Ecto neural progenitor cell (in vitro differentiated cells): ENCODE measurements at regions not wholly inside any gene's neighbourhood (a gene's known extent, or its start where the extent isn't known, plus 50 kb on each side); places are given as distances from the start of the nearest gene placed in this dataset.

Experiments
- DNase-seq: peaks from one replicate; pipeline ENCODE4 v3.0.0-alpha.2; 2018; ENCODE audit warnings: low spot score

- no peak for DNase-seq
These were observed 1814.9 kb downstream of the STIM2 start for GRCh38 chr4:28675582-28675981.

- DNase-seq, result no peak
These were observed 1817.2 kb downstream of the STIM2 start for GRCh38 chr4:28677808-28678207.

GRCh38 chr4:28682847-28683246 is 1822.2 kb downstream of the STIM2 start:
- DNase-seq, result no peak

GRCh38 chr4:28686618-28687017 is 1826.0 kb downstream of the STIM2 start:
- peak; percentile 60 for DNase-seq

- DNase-seq, result no peak
These were observed 1830.2 kb downstream of the STIM2 start for GRCh38 chr4:28690890-28691289.

- DNase-seq, result no peak
These were observed 1841.9 kb downstream of the STIM2 start for GRCh38 chr4:28702571-28702970.

GRCh38 chr4:28709891-28710290 is 1849.2 kb downstream of the STIM2 start:
- DNase-seq, result no peak

- no peak for DNase-seq
These were observed 1862.7 kb downstream of the STIM2 start for GRCh38 chr4:28723371-28723770.

- no peak for DNase-seq
These were observed 1863.6 kb downstream of the STIM2 start for GRCh38 chr4:28724239-28724638.

- no peak for DNase-seq
These were observed 1869.7 kb downstream of the STIM2 start for GRCh38 chr4:28730304-28730703.

GRCh38 chr4:28744066-28744465 is 1883.4 kb downstream of the STIM2 start:
- no peak for DNase-seq

GRCh38 chr4:28754376-28754775 is 1893.7 kb downstream of the STIM2 start:
- no peak for DNase-seq

GRCh38 chr4:28755081-28755480 is 1894.4 kb downstream of the STIM2 start:
- no peak for DNase-seq

- DNase-seq, result no peak
These were observed 1898.4 kb downstream of the STIM2 start for GRCh38 chr4:28759064-28759463.

GRCh38 chr4:28760003-28760402 is 1899.4 kb downstream of the STIM2 start:
- no peak for DNase-seq

- no peak for DNase-seq
These were observed 1911.4 kb downstream of the STIM2 start for GRCh38 chr4:28772066-28772465.

- no peak for DNase-seq
These were observed 1912.1 kb downstream of the STIM2 start for GRCh38 chr4:28772788-28773187.

- DNase-seq, result no peak
These were observed 1913.7 kb downstream of the STIM2 start for GRCh38 chr4:28774344-28774743.

- DNase-seq, result no peak
These were observed 1915.4 kb downstream of the STIM2 start for GRCh38 chr4:28776004-28776403.

- DNase-seq, result no peak
These were observed 1923.5 kb downstream of the STIM2 start for GRCh38 chr4:28784188-28784587.

GRCh38 chr4:28787947-28788346 is 1927.3 kb downstream of the STIM2 start:
- no peak for DNase-seq

GRCh38 chr4:28788929-28789490 is 1928.4 kb downstream of the STIM2 start:
- DNase-seq, result no peak

GRCh38 chr4:28792917-28793597 is 1927.1 kb upstream of the PCDH7 start:
- DNase-seq, result no peak

GRCh38 chr4:28799696-28800095 is 1920.5 kb upstream of the PCDH7 start:
- no peak for DNase-seq
